GM12878 (cell line): ENCODE measurements at regions not wholly inside any gene's neighbourhood (a gene's known extent, or its start where the extent isn't known, plus 50 kb on each side); places are given as distances from the start of the nearest gene placed in this dataset.

Experiments
- ATAC-seq: fragments of 200-7000 bp; cut with Tn5 transposase; 3 replicates; pipeline ENCODE4 v1.9.1; 2020; ENCODE audit warnings: mild to moderate bottlenecking, moderate library complexity
- BruUV-seq: library from RNA; stranded (reverse); fragments of 400-500 nt; replicated peaks from 2 replicates; lab custom pipeline; 2021; lab: Mats Ljungman, UMichigan
- CTCF ChIA-PET: fragments of 300-600 bp; sonication (Branson Sonifier 250); formaldehyde crosslinking; extraction: SDS; loops from one replicate; lab custom pipeline; 2021; ENCODE audit warnings: inconsistent platforms; lab: Yijun Ruan, JAX
- POLR2A ChIA-PET: fragments of 350-600 bp; formaldehyde crosslinking; extraction: SDS; loops from one replicate; lab custom pipeline; 2021; ENCODE audit warnings: inconsistent platforms; lab: Charles Lee
- RAD21 ChIA-PET: fragments of 300-600 bp; sonication (Branson Sonifier 250); formaldehyde crosslinking; loops from one replicate; lab custom pipeline; 2023; ENCODE audit warnings: antibody characterized with exemption; ENCODE audit not compliant: unreplicated experiment; lab: Charles Lee
- SMC1A ChIA-PET: fragments of 300-600 bp; sonication (Branson Sonifier 250); formaldehyde crosslinking; loops from one replicate; lab custom pipeline; 2023; ENCODE audit not compliant: unreplicated experiment, uncharacterized antibody; lab: Charles Lee
- DNase-seq: peaks from one replicate; pipeline ENCODE4 v3.0.0-alpha.2; 2011; ENCODE audit warnings: low read depth, low spot score
- FAIRE-seq: peaks from 3 replicates; lab custom pipeline; 2011; peaks lifted over from hg19 to GRCh38; lab: Jason Lieb, UNC
- H2AFZ ChIP-seq: 2 replicates; pipeline ENCODE4 v1.6.0; 2011; ENCODE audit warnings: low read depth, low read length, control low read depth; ENCODE audit not compliant: control insufficient read depth
- H3K27ac ChIP-seq: 2 replicates; pipeline ENCODE4 v1.5.1; 2011; ENCODE audit warnings: control low read depth; ENCODE audit not compliant: control insufficient read depth, insufficient read depth
- H3K27me3 ChIP-seq, 2 experiments: replicated peaks in 1 of 2; 2 replicates each; pipeline versions ENCODE4 v1.6.0 to v1.6.1; 2011; ENCODE audit warnings: low read length in 1 of 2; ENCODE audit not compliant: control insufficient read depth in 2 of 2, insufficient read depth in 2 of 2
- H3K36me3 ChIP-seq, 2 experiments: 2 replicates each; pipeline ENCODE4 v1.5.1; 2011; ENCODE audit warnings: low read length in 1 of 2; ENCODE audit not compliant: control insufficient read depth in 2 of 2, insufficient read depth in 2 of 2
- H3K4me1 ChIP-seq: 2 replicates; pipeline ENCODE4 v1.6.1; 2011; ENCODE audit warnings: mild to moderate bottlenecking, low read length, moderate library complexity, mixed read lengths; ENCODE audit not compliant: control insufficient read depth, insufficient read depth
- H3K4me2 ChIP-seq: 2 replicates; pipeline ENCODE4 v1.6.0; 2011; ENCODE audit warnings: control low read depth; ENCODE audit not compliant: control insufficient read depth, insufficient read depth
- H3K4me3 ChIP-seq: fragments of 200-600 bp; sonication (generic); 2 replicates; pipeline ENCODE4 v1.5.1; 2016
- H3K79me2 ChIP-seq: 2 replicates; pipeline ENCODE4 v1.6.0; 2011; ENCODE audit warnings: low read length; ENCODE audit not compliant: control insufficient read depth, insufficient read depth
- H3K9ac ChIP-seq: 2 replicates; pipeline ENCODE4 v1.8.0; 2011; ENCODE audit warnings: low read length, control low read depth, mixed read lengths; ENCODE audit not compliant: control insufficient read depth, insufficient read depth
- H3K9me3 ChIP-seq: replicated peaks from 3 replicates; pipeline ENCODE4 v1.5.1; 2011; ENCODE audit warnings: mild to moderate bottlenecking, low read length; ENCODE audit not compliant: control insufficient read depth, insufficient read depth
- H4K20me1 ChIP-seq: 2 replicates; pipeline ENCODE4 v1.6.0; 2011; ENCODE audit not compliant: control insufficient read depth, insufficient read depth
- E4F1 ChIP-seq: fragments of 450-650 bp; IDR thresholded peaks from 2 replicates; pipeline ENCODE4 v1.6.1; 2018; ENCODE audit warnings: borderline replicate concordance, mild to moderate bottlenecking; ENCODE audit not compliant: partially characterized antibody
- FOXM1 ChIP-seq: IDR thresholded peaks from 2 replicates; pipeline ENCODE4 v1.6.1; 2012; ENCODE audit warnings: low read depth, mild to moderate bottlenecking, inconsistent platforms, low read length, moderate library complexity
- IRF5 ChIP-seq: fragments of 450-650 bp; IDR thresholded peaks from 2 replicates; pipeline ENCODE4 v1.6.1; 2017; ENCODE audit warnings: borderline replicate concordance
- MYC ChIP-seq: IDR thresholded peaks from 2 replicates; pipeline ENCODE4 v1.6.1; 2011; ENCODE audit warnings: mild to moderate bottlenecking, low read length, moderate library complexity, inconsistent platforms; ENCODE audit not compliant: insufficient read depth, insufficient replicate concordance, insufficient read length, severe bottlenecking
- PML ChIP-seq: IDR thresholded peaks from 2 replicates; pipeline ENCODE4 v1.6.1; 2012; ENCODE audit warnings: low read length, inconsistent platforms
- POLR2AphosphoS5 ChIP-seq: IDR thresholded peaks from 2 replicates; pipeline ENCODE4 v1.6.1; 2011; ENCODE audit warnings: mild to moderate bottlenecking, low read length, inconsistent platforms
- RB1 ChIP-seq: fragments of 450-650 bp; formaldehyde crosslinking; IDR thresholded peaks from 2 replicates; pipeline ENCODE4 v1.6.1; 2017; ENCODE audit warnings: mild to moderate bottlenecking, borderline replicate concordance
- SMARCA5 ChIP-seq: fragments of 450-650 bp; IDR thresholded peaks from 2 replicates; pipeline ENCODE4 v1.6.1; 2017; ENCODE audit warnings: mild to moderate bottlenecking
- TARDBP ChIP-seq: IDR thresholded peaks from 2 replicates; pipeline ENCODE4 v1.6.1; 2016; ENCODE audit warnings: borderline replicate concordance
- ZBTB11 ChIP-seq: fragments of 450-650 bp; formaldehyde crosslinking; IDR thresholded peaks from 2 replicates; pipeline ENCODE4 v1.5.0; 2022; ENCODE audit warnings: mild to moderate bottlenecking, missing genetic modification characterization
- WGBS: methylation state at CpG from one replicate; pipeline ENCODE4 v1.1.6; 2016; ENCODE audit warnings: low lambda C conversion rate; ENCODE audit not compliant: insufficient replicate concordance, insufficient coverage; ENCODE audit errors: missing lambda C conversion rate; 5-methylcytosine and 5-hydroxymethylcytosine counted together
- in situ Hi-C: fragments of 300-500 bp; cut with MboI; formaldehyde crosslinking; loops from 9 replicates; pipeline ENCODE4 v1.14.3; 2018; ENCODE audit warnings: mixed read lengths
- intact Hi-C: fragments of 100-400 bp; cut with micrococcal nuclease; formaldehyde crosslinking; loops from one replicate; pipeline ENCODE4 v1.14.2; 2022; ENCODE audit not compliant: unreplicated experiment

- no peak overlapping the region for H2AFZ ChIP-seq
- TF ChIP-seq IRF5 (no peak), SMARCA5 (no peak), POLR2AphosphoS5 (no peak), PML (no peak), FOXM1 (no peak), TARDBP (no peak)
- no peaks in the 10 kb centered on the region; the same call in 2 of the 3 replicates for H3K9me3 ChIP-seq
- H3K4me3 ChIP-seq = no peak overlapping the region
- H3K4me2 ChIP-seq = no peak overlapping the region
- no peak for ATAC-seq
- no TSS peak for BruUV-seq
- no peaks in the 10 kb centered on the region for H4K20me1 ChIP-seq
- DNase-seq = no peak
- no peak overlapping the region for H3K27ac ChIP-seq
- H3K27me3 ChIP-seq = no peaks in the 10 kb centered on the region
- POLR2A ChIA-PET = no interaction called here
- H3K79me2 ChIP-seq = no peaks in the 10 kb centered on the region
- in situ Hi-C loops = no loop called here
- CTCF ChIA-PET = no interaction called here
- RAD21 ChIA-PET = no interaction called here
- H3K9ac ChIP-seq = no peak overlapping the region
- no peak for FAIRE-seq
- intact Hi-C loops = no loop called here
- SMC1A ChIA-PET = no interaction called here
- H3K36me3 ChIP-seq = no peaks in the 10 kb centered on the region
- no peaks in the 10 kb centered on the region for H3K4me1 ChIP-seq
- WGBS = 11% methylated on average over 3 of the region's 3 CpGs
These were observed 328.1 kb downstream of the MYCN start for GRCh38 chr2:16268301-16269000.

- Histone ChIP-seq H3K36me3 (no peaks in the 10 kb centered on the region), H3K79me2 (no peaks in the 10 kb centered on the region), H3K27ac (no peak overlapping the region), H4K20me1 (no peaks in the 10 kb centered on the region), H2AFZ (no peak overlapping the region), H3K4me1 (no peaks in the 10 kb centered on the region), H3K9me3 (no peaks in the 10 kb centered on the region; the same call in 2 of the 3 replicates), H3K4me3 (no peak overlapping the region), H3K27me3 (no peaks in the 10 kb centered on the region), H3K4me2 (no peak overlapping the region), H3K9ac (no peak overlapping the region)
- RAD21 ChIA-PET = no interaction called here
- in situ Hi-C loops = no loop called here
- CTCF ChIA-PET = no interaction called here
- BruUV-seq = no TSS peak
- FAIRE-seq = no peak
- SMC1A ChIA-PET = no interaction called here
- no peak for DNase-seq
- no peak for ATAC-seq
- 45% methylated on average over 11 of the region's 11 CpGs for WGBS
- POLR2A ChIA-PET = no interaction called here
- intact Hi-C loops = no loop called here
- TF ChIP-seq E4F1 = no peak
- no peak for TF ChIP-seq RB1
- no peak for TF ChIP-seq ZBTB11 (CRISPR knock-in tag)
- TF ChIP-seq MYC = no peak
These were observed 326.2 kb downstream of the MYCN start for GRCh38 chr2:16266571-16266970.
